ENCODE measurements at regions not wholly inside any gene's neighbourhood (a gene's known extent, or its start where the extent isn't known, plus 50 kb on each side); places are given as distances from the start of the nearest gene placed in this dataset.

- no peak for TF ChIP-seq CTCF (IDR thresholded peaks at IDR 0.05; ENCODE audit: low read depth, low read length, missing control alignments)
- H3K4me3 ChIP-seq (ENCODE audit: low read depth, low read length): no peak overlapping the region
- in situ Hi-C loops (cut with HindIII; ENCODE audit: low sequenced_read_pairs): no loop called here
- DNase-seq (ENCODE audit: low read depth): no peak
Observed at GRCh38 chr21:31560479-31560878, 99.0 kb upstream of the SOD1 start.

- TF ChIP-seq CTCF (IDR thresholded peaks at IDR 0.05; ENCODE audit: low read depth, low read length, missing control alignments): no peak
- DNase-seq (ENCODE audit: low read depth): peak; percentile 93
- in situ Hi-C loops (cut with HindIII; ENCODE audit: low sequenced_read_pairs): no loop called here
- H3K4me3 ChIP-seq (ENCODE audit: low read depth, low read length): peak overlapping the region; percentile 62
Observed at GRCh38 chr21:31559368-31560119, 99.9 kb upstream of the SOD1 start.

- no peak for TF ChIP-seq CTCF (IDR thresholded peaks at IDR 0.05; ENCODE audit: low read depth, low read length, missing control alignments)
- peak overlapping the region; percentile 62 for H3K4me3 ChIP-seq (ENCODE audit: low read depth, low read length)
- in situ Hi-C loops (cut with HindIII; ENCODE audit: low sequenced_read_pairs): no loop called here
- peak; percentile 90 for DNase-seq (ENCODE audit: low read depth)
Observed at GRCh38 chr21:31558962-31559367, 100.5 kb upstream of the SOD1 start.

GRCh38 chr21:31558189-31558961 is 101.1 kb upstream of the SOD1 start:
- no peak for DNase-seq (ENCODE audit: low read depth)
- in situ Hi-C loops (cut with HindIII; ENCODE audit: low sequenced_read_pairs): no loop called here
- H3K4me3 ChIP-seq (ENCODE audit: low read depth, low read length): peak overlapping the region; percentile 62
- TF ChIP-seq CTCF (IDR thresholded peaks at IDR 0.05; ENCODE audit: low read depth, low read length, missing control alignments): no peak

DNA sequence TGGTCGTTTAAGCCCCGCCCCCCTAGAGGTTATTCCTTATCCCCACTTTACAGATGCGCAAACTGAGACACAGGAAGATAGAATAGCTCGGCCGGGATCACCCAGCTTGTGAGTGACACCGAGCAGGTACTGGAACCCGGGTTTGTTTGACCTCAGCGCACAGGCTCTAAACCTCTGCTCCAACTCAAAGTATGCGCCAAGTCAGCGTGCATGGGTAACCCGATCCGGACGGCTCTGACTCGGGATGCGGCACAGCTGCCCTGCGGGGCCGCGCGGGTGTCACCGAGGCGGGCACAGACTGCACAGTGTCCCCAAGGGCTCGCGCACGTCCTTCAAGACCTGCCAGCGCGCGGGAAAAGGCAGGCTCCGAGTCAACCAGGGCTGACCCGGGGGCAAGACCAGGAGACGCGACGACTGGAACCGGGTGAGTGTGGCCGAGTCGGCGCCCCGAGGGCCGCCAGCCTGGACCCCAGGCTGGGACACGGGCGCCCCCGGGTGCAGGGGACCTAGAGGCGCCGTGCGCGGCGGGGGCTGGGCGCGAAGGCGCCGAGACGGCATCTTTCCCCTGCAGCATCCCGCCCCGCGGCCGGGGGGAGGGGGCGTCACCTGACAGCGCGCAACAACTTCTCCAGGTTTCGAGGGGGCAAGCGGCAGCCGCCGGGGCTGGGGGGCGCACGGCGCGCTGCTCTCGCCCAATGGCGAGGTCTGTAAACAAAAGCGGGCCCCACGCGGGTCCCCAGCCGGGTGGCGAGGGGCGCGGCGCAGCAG is 101.9 kb upstream of the SOD1 start:
- in situ Hi-C loops (cut with HindIII; ENCODE audit: low sequenced_read_pairs): no loop called here
- peak overlapping the region; percentile 62 for H3K4me3 ChIP-seq (ENCODE audit: low read depth, low read length)
- no peak for TF ChIP-seq CTCF (IDR thresholded peaks at IDR 0.05; ENCODE audit: low read depth, low read length, missing control alignments)
- no peak for DNase-seq (ENCODE audit: low read depth)

DNA sequence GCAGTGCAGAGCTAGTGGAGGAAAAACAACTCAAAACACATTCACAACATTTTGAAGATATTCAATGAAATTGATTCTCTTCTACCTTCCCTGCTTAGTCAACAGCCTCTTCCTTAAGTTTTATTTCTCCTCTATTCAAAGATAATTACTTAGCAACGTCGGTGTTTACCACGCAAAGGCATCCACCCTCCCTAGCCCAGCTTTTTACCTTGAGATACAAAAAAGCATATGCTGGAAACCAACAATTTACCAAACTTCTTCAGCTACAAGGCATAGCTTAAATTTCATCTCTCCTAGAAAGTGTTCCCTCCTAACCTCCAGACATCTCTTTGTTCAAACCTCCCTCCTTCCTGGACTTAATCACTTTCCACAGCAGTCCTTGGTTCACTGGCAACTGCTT is 102.8 kb upstream of the SOD1 start:
- no peak overlapping the region for H3K4me3 ChIP-seq (ENCODE audit: low read depth, low read length)
- no peak for TF ChIP-seq CTCF (IDR thresholded peaks at IDR 0.05; ENCODE audit: low read depth, low read length, missing control alignments)
- in situ Hi-C loops (cut with HindIII; ENCODE audit: low sequenced_read_pairs): no loop called here
- no peak for DNase-seq (ENCODE audit: low read depth)

Data from astrocyte of the cerebellum (primary cell).